HepG2 (cell line): ENCODE measurements at regions not wholly inside any gene's neighbourhood (a gene's known extent, or its start where the extent isn't known, plus 50 kb on each side); places are given as distances from the start of the nearest gene placed in this dataset.

Experiments
- ATAC-seq: fragments of 200-7000 bp; cut with Tn5 transposase; 3 replicates; pipeline ENCODE4 v1.9.1; 2020; ENCODE audit warnings: mild to moderate bottlenecking, moderate library complexity
- BruUV-seq: library from RNA; stranded (reverse); fragments of 400-500 nt; replicated peaks from 2 replicates; lab custom pipeline; 2021; lab: Mats Ljungman, UMichigan
- CTCF ChIA-PET: fragments of 300-600 bp; formaldehyde crosslinking; extraction: SDS; loops from one replicate; lab custom pipeline; 2021; ENCODE audit warnings: low total read pairs, inconsistent platforms, low intra/inter-chr PET ratio; lab: Yijun Ruan, JAX
- POLR2A ChIA-PET: fragments of 350-600 bp; sonication (Branson Sonifier 250); formaldehyde crosslinking; loops from one replicate; lab custom pipeline; 2020; ENCODE audit warnings: antibody characterized with exemption, inconsistent platforms; lab: Yijun Ruan, JAX
- DNase-seq: peaks from one replicate; pipeline ENCODE4 v3.0.0-alpha.2; 2015; ENCODE audit warnings: low spot score
- FAIRE-seq: peaks from 3 replicates; lab custom pipeline; 2011; peaks lifted over from hg19 to GRCh38; lab: Jason Lieb, UNC
- H2AFZ ChIP-seq: one replicate; pipeline ENCODE4 v1.6.1; 2011; ENCODE audit warnings: low read length, inconsistent platforms
- H3K27ac ChIP-seq: fragments of 300-600 bp; 3 replicates; pipeline ENCODE4 v1.8.0; 2011; ENCODE audit warnings: mixed run types, mild to moderate bottlenecking, mixed read lengths, low read length, inconsistent platforms; ENCODE audit not compliant: insufficient read depth; ENCODE audit errors: extremely low read length
- H3K27me3 ChIP-seq, 2 experiments: fragments of 200-600 bp in 1 of 2; 2 replicates in 1 of 2; 3 replicates in 1 of 2; pipeline versions ENCODE4 v1.6.0 to v1.8.0; 2011; ENCODE audit warnings: low read length in 2 of 2, mild to moderate bottlenecking in 2 of 2, moderate library complexity in 2 of 2, inconsistent platforms in 1 of 2; ENCODE audit not compliant: insufficient read depth in 2 of 2, control insufficient read depth in 1 of 2
- H3K36me3 ChIP-seq, 2 experiments: fragments of 200-600 bp in 1 of 2; replicated peaks in 1 of 2; 2 replicates in 1 of 2; 3 replicates in 1 of 2; pipeline versions ENCODE4 v1.5.1 to v1.8.0; 2011; ENCODE audit warnings: low read length in 2 of 2, inconsistent platforms in 1 of 2; ENCODE audit not compliant: insufficient read depth in 2 of 2, control insufficient read depth in 1 of 2
- H3K4me1 ChIP-seq: 2 replicates; pipeline ENCODE4 v1.5.1; 2012; ENCODE audit warnings: low read length, inconsistent platforms; ENCODE audit not compliant: insufficient read depth
- H3K4me2 ChIP-seq: 2 replicates; pipeline ENCODE4 v1.6.0; 2011; ENCODE audit warnings: low read depth, low read length, inconsistent platforms
- H3K4me3 ChIP-seq, 3 experiments: fragments of 200-600 bp in 1 of 3; sonication (generic), shearing (Covaris generic) in 1 of 3; replicated peaks in 1 of 3; 2 replicates each; pipeline ENCODE4 v1.5.1; 2011 to 2016; ENCODE audit warnings: low read length in 3 of 3, inconsistent platforms in 2 of 3, low read depth in 2 of 3, mild to moderate bottlenecking in 2 of 3, control low read depth in 1 of 3, mixed read lengths in 1 of 3; ENCODE audit not compliant: insufficient read depth in 1 of 3
- H3K79me2 ChIP-seq: one replicate; pipeline ENCODE4 v1.6.1; 2011; ENCODE audit warnings: low read length, inconsistent platforms; ENCODE audit not compliant: insufficient read depth
- H3K9ac ChIP-seq: 2 replicates; pipeline ENCODE4 v1.6.0; 2011; ENCODE audit warnings: mild to moderate bottlenecking, low read depth, low read length, inconsistent platforms; ENCODE audit not compliant: insufficient read depth
- H3K9me3 ChIP-seq: 2 replicates; pipeline ENCODE4 v1.5.1; 2012; ENCODE audit warnings: mild to moderate bottlenecking, low read length
- H4K20me1 ChIP-seq: 2 replicates; pipeline ENCODE4 v1.6.0; 2011; ENCODE audit warnings: inconsistent platforms, mild to moderate bottlenecking, low read length, moderate library complexity; ENCODE audit not compliant: insufficient read depth
- BCLAF1 ChIP-seq: fragments of 450-650 bp; IDR thresholded peaks from 2 replicates; pipeline ENCODE4 v1.6.1; 2017; ENCODE audit warnings: mild to moderate bottlenecking
- HOXA9 ChIP-seq: sonication (generic); formaldehyde crosslinking; IDR thresholded peaks from 2 replicates; pipeline ENCODE4 v1.8.1; 2022; ENCODE audit warnings: missing genetic modification reagents, mild to moderate bottlenecking, moderate library complexity, borderline replicate concordance
- JUN ChIP-seq: sonication (generic); formaldehyde crosslinking; IDR thresholded peaks from 2 replicates; pipeline ENCODE4 v1.4.0; 2020; ENCODE audit warnings: mild to moderate bottlenecking, missing genetic modification reagents
- SNAPC5 ChIP-seq: sonication (generic); formaldehyde crosslinking; IDR thresholded peaks from 2 replicates; pipeline ENCODE4 v1.8.1; 2023; ENCODE audit warnings: mild to moderate bottlenecking, missing genetic modification reagents, borderline replicate concordance
- ZNF253 ChIP-seq: sonication (generic); formaldehyde crosslinking; IDR thresholded peaks from 2 replicates; pipeline ENCODE4 v1.8.0; 2022; ENCODE audit warnings: mild to moderate bottlenecking, missing genetic modification reagents, borderline replicate concordance
- ZNF646 ChIP-seq: sonication (generic); formaldehyde crosslinking; IDR thresholded peaks from 2 replicates; pipeline ENCODE4 v1.9.0; 2021; ENCODE audit warnings: mild to moderate bottlenecking, missing genetic modification reagents
- ZNF790 ChIP-seq: sonication (generic); formaldehyde crosslinking; IDR thresholded peaks from 2 replicates; pipeline ENCODE4 v1.8.0; 2022; ENCODE audit warnings: missing genetic modification reagents, mild to moderate bottlenecking, borderline replicate concordance
- WGBS: methylation state at CpG from one replicate; pipeline ENCODE4 v1.1.6; 2017; ENCODE audit warnings: low lambda C conversion rate; 5-methylcytosine and 5-hydroxymethylcytosine counted together
- in situ Hi-C: cut with HindIII; loops from 2 replicates; pipeline ENCODE4 v1.10.0; 2017; ENCODE audit warnings: low pct_unique_long_range_greater_than_20kb; ENCODE audit not compliant: extremely low pct_ligation_motif_present
- intact Hi-C: fragments of 100-400 bp; cut with micrococcal nuclease; formaldehyde crosslinking; loops from one replicate; pipeline ENCODE4 v1.10.0; 2022; ENCODE audit not compliant: unreplicated experiment

- no peak for FAIRE-seq
- Histone ChIP-seq H3K9me3 (peaks cover 57% of the 10 kb centered on the region), H3K4me2 (no peak overlapping the region), H4K20me1 (no peaks in the 10 kb centered on the region), H2AFZ (no peak overlapping the region), H3K4me3 (no peak overlapping the region), H3K36me3 (no peaks in the 10 kb centered on the region), H3K27ac (no peak overlapping the region), H3K79me2 (no peaks in the 10 kb centered on the region), H3K27me3 (no peaks in the 10 kb centered on the region)
- 41% methylated on average over 3 of the region's 3 CpGs for WGBS
- POLR2A ChIA-PET = no interaction called here
- intact Hi-C loops = no loop called here
- DNase-seq = no peak
- TF ChIP-seq JUN (CRISPR knock-in tag) (no peak), ZNF253 (CRISPR knock-in tag) (no peak)
- TF ChIP-seq, all 625 proteins: peak for 0
- no peaks in the 10 kb centered on the region for H3K4me1 ChIP-seq
- in situ Hi-C loops = no loop called here
- no peak for ATAC-seq
- no TSS peak for BruUV-seq
- H3K9ac ChIP-seq = no peak overlapping the region
- CTCF ChIA-PET = no interaction called here
Measured at GRCh38 chr16:76749780-76750375, 441.1 kb upstream of the MON1B start.

- in situ Hi-C loops = no loop called here
- no peak for DNase-seq
- BruUV-seq = no TSS peak
- Histone ChIP-seq H3K9me3 (peaks cover 58% of the 10 kb centered on the region), H3K4me3 (no peak overlapping the region), H3K4me2 (no peak overlapping the region), H2AFZ (no peak overlapping the region), H3K79me2 (no peaks in the 10 kb centered on the region), H3K9ac (no peak overlapping the region), H3K27ac (no peak overlapping the region), H4K20me1 (no peaks in the 10 kb centered on the region), H3K36me3 (no peaks in the 10 kb centered on the region), H3K4me1 (no peaks in the 10 kb centered on the region), H3K27me3 (no peaks in the 10 kb centered on the region)
- POLR2A ChIA-PET = no interaction called here
- no peak for FAIRE-seq
- CTCF ChIA-PET = no interaction called here
- WGBS = 10% methylated on average over 3 of the region's 3 CpGs
- intact Hi-C loops = no loop called here
- no peak for ATAC-seq
- no peak for TF ChIP-seq ZNF790 (CRISPR knock-in tag)
- no peak for TF ChIP-seq SNAPC5
- TF ChIP-seq HOXA9 (CRISPR knock-in tag) = no peak
- no peak for TF ChIP-seq BCLAF1
- no peak for TF ChIP-seq ZNF646 (CRISPR knock-in tag)
Measured at GRCh38 chr16:76755496-76755895, 435.5 kb upstream of the MON1B start.
